ACHN (cell line): ENCODE measurements at regions not wholly inside any gene's neighbourhood (a gene's known extent, or its start where the extent isn't known, plus 50 kb on each side); places are given as distances from the start of the nearest gene placed in this dataset.

Experiments used
- DNase-seq: peaks from one replicate; pipeline ENCODE4 v3.0.0-alpha.2; 2015
- in situ Hi-C: cut with HindIII; loops from 2 replicates; pipeline ENCODE4 v1.10.0; 2017; ENCODE audit warnings: low sequenced_read_pairs, low pct_ligation_motif_present, low pct_unique_long_range_greater_than_20kb

- in situ Hi-C loops: no loop called here
- no peak for DNase-seq
Measured at GRCh38 chr12:107560165-107560898, 125.3 kb upstream of the PWP1 start.

- in situ Hi-C loops: no loop called here
- no peak for DNase-seq
Measured at GRCh38 chr12:107560899-107561285, 124.7 kb upstream of the PWP1 start.

- peak; percentile 46 for DNase-seq
- in situ Hi-C loops: no loop called here
Measured at GRCh38 chr12:107564946-107565345, 120.7 kb upstream of the PWP1 start.

GRCh38 chr12:107565551-107565950 is 120.0 kb upstream of the PWP1 start:
- no peak for DNase-seq
- in situ Hi-C loops: no loop called here

GRCh38 chr12:107567876-107568619 is 117.6 kb upstream of the PWP1 start:
- no peak for DNase-seq
- in situ Hi-C loops: no loop called here

- in situ Hi-C loops: no loop called here
- DNase-seq: no peak
Measured at GRCh38 chr12:107568718-107569117, 116.9 kb upstream of the PWP1 start.

- in situ Hi-C loops: no loop called here
- no peak for DNase-seq
Measured at GRCh38 chr12:107570721-107571120, 114.9 kb upstream of the PWP1 start.

- no peak for DNase-seq
- in situ Hi-C loops: no loop called here
Measured at GRCh38 chr12:107571492-107571891, 114.1 kb upstream of the PWP1 start.

- in situ Hi-C loops: no loop called here
- no peak for DNase-seq
Measured at GRCh38 chr12:107574691-107575090, 110.9 kb upstream of the PWP1 start.

GRCh38 chr12:107580750-107581618 is 104.6 kb upstream of the PWP1 start:
- DNase-seq: no peak
- in situ Hi-C loops: no loop called here

- in situ Hi-C loops: no loop called here
- DNase-seq: no peak
Measured at GRCh38 chr12:107581619-107582015, 104.0 kb upstream of the PWP1 start.

- no peak for DNase-seq
- in situ Hi-C loops: no loop called here
Measured at GRCh38 chr12:107583551-107583950, 102.0 kb upstream of the PWP1 start.

GRCh38 chr12:107584563-107584962 is 101.0 kb upstream of the PWP1 start:
- in situ Hi-C loops: no loop called here
- no peak for DNase-seq

- in situ Hi-C loops: no loop called here
- no peak for DNase-seq
Measured at GRCh38 chr12:107586256-107586970, 99.2 kb upstream of the PWP1 start.

- in situ Hi-C loops: no loop called here
- no peak for DNase-seq
Measured at GRCh38 chr12:107590413-107590812, 95.2 kb upstream of the PWP1 start.

GRCh38 chr12:107590814-107591375 is 94.7 kb upstream of the PWP1 start:
- in situ Hi-C loops: no loop called here

GRCh38 chr12:107593713-107594381 is 91.8 kb upstream of the PWP1 start:
- in situ Hi-C loops: no loop called here
- DNase-seq: peak; percentile 53

More at GRCh38 chr12:107590814-107591375, 94.7 kb upstream of the PWP1 start:
- no peak for DNase-seq

GRCh38 chr12:107594995-107595394 is 90.6 kb upstream of the PWP1 start:
- no peak for DNase-seq
- in situ Hi-C loops: no loop called here
